HG03558 (cell line): ENCODE measurements at regions not wholly inside any gene's neighbourhood (a gene's known extent, or its start where the extent isn't known, plus 50 kb on each side); places are given as distances from the start of the nearest gene placed in this dataset.

ENCODE experiments used
- ATAC-seq: cut with Tn5 transposase; IDR thresholded peaks from one replicate; pipeline ENCODE4 v1.9.1; 2021; ENCODE audit warnings: moderate number of reproducible peaks; ENCODE audit not compliant: unreplicated experiment; ENCODE audit errors: extremely low read depth

DNA sequence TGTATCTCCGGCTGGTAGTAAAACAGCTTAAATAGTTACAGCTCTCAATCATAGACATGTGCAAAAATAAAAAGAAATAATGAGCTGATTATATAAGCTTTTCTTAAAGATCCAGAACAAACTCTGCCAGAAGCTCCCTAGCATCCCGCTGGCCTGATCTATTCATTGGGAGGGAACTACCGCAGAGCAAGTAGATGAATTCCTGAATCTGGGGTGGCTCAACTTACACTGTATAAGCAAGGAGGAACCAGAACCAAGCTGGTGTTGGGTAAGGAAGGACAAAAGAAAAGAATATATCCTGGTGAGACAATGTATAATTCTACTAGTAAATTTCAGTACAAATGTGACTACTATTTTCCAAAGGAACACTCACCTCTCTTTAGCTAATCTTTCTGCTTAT lies 1122.2 kb downstream of the OLFM4 start:
- no peak for ATAC-seq

DNA sequence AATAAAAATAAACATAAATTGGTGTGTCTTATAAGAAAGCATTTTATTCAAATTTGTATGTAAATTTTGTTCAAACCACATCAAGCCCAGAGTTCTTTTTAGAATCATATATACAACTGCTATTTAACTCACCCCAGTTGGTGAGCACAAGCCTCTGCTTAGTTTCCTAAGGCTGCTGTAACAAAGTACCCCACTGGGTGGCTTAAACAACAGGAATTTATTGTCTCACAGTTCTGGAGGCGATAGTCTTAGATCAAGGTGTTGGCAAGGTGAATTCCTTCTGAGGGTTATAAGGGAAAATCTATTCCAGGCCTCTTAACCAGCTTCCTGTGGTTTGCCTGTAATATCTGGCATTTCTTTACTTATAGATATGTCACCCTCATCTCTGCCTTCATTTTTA lies 1133.5 kb downstream of the OLFM4 start:
- ATAC-seq, result no peak

DNA sequence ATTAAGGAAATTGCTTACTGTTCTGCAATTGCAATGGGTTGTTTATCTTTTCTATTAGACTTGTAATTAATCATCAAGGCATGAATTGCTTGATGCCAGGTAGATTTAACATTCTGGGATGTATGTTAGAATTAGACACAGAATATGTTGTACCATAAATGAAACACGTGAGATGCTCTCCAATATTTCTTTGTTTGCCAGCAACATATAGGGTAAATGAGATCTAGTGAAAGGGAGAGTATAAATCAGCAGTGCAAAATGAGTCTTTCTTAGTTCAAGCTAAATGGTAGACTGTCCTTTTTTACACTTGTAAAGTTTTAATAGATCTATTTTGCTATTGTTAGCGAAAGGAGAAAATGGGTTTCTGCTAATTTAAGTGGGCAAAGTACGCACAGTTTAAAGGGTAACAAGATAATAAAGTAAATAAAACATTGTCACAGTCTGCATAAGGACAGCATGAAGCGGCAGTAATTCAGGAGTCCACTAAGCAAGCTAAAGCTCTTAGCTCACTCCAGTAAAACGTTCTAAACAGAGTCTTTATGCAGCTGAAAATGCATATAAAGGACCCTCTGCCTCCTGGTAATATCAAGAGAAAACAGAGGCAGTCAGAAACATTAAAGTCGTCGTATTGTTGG lies 1137.1 kb downstream of the OLFM4 start:
- ATAC-seq, result no peak

DNA sequence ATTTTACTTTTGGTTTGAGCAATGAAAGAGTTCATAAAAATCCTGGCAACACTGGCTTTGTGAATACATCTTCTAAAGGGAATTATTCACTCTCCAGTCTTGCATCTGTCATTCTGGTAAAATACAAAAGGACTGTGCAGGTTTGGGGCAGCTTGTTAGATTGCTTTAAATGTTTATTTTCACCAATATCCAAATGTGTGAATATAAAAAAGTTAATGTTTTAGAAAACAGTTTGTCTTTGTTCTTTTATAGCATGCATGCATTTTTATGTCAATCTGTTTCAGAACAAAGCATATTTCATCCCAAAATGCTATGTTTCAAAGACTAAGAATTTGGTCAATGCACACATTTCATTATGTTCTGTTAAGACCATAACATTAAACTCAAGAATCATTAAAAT lies 1145.4 kb downstream of the OLFM4 start:
- no peak for ATAC-seq

DNA sequence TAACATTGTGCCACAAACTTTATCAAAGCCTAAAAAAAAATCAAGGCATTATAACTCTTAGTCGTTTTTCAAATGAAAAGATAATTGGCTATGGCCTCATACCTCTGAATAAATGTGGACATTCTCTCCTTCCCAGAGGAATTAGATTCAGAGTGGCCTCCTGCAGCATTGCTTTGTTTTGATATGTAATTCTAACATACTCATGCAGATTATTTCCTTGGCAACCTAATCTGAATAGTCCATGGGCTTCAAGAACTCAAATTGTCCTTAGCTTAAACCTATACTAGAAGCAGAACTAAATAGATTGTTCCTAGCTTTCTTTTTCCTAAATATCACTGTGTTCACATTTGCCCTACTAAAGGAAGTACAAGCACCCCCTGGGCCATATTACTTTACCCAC lies 1146.9 kb downstream of the OLFM4 start:
- ATAC-seq, result no peak

DNA sequence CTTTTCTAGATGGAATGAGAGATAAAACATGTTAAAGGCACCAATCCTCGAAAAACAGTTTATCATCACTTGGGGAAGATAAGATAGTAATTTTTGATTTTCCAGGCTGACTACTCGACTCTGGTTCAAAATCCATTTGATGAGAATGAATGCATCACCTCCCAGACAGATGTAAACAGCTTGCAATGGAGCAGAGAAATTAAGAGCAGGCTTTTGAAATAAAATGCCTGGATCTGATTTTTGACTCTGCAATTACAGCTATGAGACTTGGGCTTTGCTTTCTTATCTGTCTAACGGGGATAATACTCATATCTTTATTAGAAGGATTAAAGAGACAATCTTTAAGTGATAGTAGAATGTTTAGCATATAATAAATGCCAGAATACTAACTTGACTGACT lies 1148.9 kb downstream of the OLFM4 start:
- ATAC-seq, result no peak

DNA sequence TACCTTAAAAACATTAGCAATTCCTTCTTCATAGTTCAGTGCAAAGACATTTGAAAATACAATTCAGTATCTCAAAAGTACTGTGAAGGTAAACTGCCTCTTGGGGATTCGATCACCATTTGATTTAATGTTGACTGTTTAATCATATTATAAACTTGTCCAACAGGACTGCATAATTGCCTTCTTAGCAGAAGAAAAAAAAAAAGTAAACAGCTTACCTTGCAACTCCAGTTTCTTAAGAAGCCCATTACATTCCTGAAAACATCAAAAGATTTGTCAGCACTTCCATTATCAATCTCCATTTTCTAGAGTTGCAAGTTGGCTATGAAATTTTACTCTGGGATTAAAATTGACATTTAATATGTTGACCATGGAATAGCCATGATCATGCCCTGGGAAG lies 1154.6 kb downstream of the OLFM4 start:
- no peak for ATAC-seq

DNA sequence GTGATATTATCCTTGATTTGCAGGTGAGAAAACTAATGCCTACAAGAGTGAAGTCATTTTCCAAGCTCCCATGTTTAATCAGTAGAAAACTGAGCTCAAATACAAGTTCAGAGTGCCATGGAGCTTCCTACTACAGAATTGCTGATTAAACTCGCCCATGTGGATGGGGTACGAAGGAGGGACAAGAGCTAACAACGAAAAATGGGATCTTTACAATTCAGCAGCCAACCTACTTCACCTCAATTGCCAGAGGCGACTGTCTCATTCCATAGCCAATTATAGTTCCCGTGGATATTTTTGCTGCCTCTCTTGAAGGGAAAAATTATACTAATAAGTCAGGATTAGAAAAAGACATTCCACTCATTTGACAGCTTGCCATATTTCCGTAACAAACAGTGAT lies 1155.1 kb downstream of the OLFM4 start:
- ATAC-seq, result no peak

DNA sequence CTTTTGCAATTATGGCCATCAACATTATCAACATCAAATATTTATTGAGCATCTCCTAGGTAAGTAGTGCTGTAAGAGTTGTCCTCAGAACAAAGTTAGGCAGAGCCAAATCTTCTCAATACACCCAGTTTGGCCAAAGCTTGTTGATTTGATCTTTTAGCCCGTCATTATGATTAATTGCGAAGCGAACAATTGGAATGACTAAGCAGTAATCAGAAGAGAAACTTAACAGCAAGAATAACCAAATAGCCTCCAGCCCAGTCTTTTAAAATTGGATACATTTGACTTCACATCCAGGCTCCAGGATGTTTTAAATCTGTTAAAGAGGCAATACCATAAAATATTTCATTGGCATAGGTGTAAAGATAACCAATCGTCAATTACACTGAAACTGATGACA lies 1156.0 kb downstream of the OLFM4 start:
- no peak for ATAC-seq

DNA sequence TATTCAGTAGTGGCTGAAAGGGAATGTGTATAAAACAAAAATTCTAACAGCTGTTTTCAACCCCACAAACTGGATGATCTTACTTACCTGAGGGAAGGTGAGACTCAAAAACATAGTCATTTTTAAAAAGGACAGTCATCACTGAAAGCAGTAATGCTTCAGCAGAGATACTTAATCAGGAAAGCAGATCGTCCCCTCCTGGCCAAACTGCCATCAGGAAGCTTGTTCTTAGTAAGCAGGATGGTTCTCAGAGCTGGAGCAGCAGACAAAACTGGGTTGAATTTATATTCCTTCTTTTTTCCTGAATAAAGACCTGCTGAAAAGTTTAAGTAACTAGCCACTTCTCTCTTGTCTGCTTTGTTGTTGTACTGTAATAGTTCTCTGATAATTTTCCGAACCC lies 1156.5 kb downstream of the OLFM4 start:
- ATAC-seq, result no peak

DNA sequence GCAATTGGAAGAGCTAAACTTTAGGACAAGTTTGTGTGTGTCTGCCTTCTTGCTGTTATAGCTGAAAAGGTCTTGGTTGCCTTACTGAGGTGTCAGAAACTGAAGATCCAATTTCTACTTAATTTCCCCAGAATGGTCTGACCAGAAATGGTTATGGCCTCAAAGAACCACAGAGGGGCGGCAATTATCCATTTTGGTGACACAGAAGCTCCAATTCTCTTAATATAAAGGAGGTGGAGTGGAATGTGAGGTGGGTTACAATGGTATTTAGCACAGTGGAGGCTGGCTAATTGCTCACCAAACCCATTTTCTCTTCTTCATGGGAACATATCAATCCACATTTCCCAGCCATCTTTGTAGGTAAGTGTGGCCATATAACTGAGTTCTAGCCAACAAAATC lies 1157.2 kb downstream of the OLFM4 start:
- no peak for ATAC-seq

DNA sequence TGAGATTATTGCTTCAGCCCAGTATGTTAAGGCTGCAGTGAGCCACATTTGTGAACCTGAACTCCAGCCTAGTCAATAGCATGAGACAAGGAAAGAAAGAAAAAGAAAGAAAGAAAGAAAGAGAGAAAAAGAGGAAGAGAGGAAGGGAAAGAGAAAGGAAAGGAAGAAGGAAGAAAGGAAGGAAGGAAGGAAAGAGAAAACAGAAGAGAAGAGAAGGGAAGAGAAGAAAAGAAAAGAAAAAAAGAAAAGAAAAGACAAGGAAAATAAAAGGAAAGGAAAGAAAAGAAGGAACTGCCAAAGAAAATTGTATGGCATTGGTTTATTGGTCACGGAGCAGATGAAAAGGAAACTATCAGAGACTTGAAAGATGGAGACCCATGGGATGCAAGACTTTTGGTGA lies 1158.8 kb downstream of the OLFM4 start:
- no peak for ATAC-seq

DNA sequence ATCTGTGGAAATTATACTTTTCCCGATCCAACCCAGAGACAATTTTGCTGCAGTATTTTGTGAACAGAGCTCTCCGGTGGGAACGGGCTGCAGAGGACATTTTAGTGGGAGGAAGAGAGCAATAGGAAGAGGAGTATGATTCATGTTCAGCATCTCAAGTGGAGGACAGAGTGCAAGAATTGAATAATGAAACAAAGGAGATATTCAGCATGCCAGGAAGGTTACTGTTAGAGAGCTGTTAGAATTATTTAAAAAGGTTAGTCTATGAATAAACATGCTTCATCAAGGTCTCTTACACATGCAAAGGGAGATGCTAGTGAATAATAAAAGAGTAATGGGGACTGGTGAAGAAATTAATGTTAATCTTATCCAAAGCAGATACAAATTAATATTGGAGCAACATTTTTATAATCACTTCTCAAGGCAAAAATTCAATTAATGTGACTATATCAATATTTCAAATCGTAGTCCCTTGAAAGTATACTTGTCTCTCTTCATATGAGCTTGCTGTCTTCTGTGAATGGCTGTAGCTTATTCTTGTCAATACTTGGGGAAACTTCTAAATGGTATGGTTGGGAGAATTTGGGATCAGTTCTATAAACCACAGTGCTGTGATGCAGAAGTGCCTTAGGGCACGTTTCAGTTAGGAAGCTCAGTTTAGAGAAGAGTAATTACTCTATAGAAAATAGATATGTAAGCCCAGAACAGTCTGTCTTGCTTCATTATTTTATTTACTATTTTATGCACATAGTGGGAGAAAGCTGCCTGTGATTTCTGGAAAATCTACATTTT lies 1165.8 kb downstream of the OLFM4 start:
- no peak for ATAC-seq

DNA sequence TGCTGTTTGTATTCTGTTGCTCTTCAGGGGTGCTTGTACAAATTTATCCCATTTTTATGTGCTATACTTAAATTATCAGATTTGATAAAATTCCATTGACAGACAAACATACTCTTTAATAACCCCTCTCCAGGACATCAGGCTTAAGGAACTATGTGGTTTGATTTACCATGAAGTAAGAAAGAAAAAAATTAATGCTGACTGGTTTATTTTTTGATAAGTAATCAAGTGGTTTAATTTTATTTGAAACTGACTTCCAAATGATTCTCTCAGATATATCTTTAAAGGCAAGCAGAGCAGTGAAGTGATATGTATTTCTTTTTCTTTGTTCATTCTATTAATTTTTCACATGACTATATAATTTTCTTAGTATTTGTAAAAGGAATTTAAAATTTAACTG lies 1168.1 kb downstream of the OLFM4 start:
- ATAC-seq, result no peak

DNA sequence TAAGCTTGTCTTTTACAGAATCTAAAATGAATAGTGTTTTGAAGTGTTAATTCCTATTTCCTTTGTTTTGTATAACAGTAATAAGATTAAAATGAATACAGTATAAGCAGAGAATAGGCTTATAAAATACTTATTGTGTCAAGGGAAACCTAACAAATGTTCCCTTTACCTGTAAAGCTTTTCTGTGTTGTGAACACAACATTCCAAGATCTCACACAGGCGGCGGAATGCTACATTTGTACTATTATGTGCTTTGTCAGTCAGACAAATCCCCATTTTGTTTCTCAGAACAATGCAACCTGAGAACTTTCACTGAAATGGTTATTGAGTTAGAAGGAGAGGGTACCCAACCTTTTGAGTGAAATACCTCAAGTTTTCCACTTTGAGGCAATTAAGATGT lies 1170.3 kb downstream of the OLFM4 start:
- no peak for ATAC-seq

DNA sequence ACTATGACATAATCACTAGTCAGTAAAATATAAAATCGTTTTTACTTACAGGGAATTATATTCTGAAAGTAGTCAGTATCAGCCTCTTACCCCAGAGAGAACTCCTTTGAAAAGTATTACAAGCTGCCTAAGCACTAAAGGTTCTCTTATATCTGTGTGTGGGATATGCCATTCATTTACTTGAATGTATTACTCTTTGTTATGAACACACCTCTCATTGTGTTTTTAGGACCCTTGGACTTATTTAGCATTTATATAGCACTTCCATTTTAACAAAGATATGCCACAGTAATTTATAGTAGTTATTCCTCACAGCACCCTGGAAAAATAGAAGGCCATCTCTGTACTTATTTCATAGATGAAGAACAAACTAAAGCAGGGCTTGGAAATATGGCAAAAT lies 1178.0 kb downstream of the OLFM4 start:
- no peak for ATAC-seq

DNA sequence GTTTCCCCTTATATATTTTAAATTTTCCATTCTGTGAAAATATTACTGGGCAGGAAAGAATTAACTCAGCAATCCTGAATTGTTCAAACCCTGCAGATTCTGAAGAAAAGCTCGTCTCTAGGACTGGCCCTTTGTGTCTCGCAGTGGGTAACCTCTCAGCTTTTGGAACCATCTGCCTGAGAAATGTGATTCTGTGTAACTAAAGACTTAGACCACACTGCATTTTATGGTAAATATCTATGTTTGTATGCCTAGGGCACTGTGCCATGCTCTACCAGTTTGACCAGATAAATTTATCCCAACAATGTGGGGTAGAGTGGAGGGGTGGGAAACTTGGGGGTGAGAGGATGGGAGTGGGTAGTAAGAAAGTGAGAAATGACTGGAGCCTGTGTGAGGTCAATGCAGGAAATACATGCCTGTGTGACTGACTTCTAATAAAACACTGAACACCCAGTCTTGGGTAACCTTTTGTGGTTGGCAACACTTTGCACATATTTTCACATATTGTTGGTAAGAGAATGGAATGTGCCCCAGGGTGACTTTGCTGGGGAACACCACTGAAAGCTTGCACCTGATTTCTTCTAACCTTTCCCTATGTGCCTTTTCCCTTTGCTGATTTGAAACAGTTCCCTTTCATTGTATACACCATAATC lies 1181.9 kb downstream of the OLFM4 start:
- ATAC-seq, result no peak

DNA sequence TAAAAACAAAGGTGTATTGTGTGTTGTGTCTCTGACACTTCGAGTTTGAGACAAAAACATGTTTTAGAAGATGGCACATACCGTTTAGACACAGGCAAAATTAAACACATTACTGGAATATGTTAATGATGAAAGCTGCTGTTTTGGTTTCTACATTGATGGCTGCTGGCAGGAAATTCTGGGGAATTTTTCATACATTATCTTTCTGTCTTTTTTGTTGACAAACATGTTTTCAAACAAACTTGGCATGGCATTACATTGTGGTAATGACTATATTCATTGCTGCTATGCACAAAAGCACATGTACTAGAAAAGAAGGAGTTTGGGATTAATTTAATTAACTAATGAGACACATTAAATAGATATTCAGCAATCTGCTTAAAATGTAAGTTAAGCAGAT lies 1187.6 kb downstream of the OLFM4 start:
- no peak for ATAC-seq

DNA sequence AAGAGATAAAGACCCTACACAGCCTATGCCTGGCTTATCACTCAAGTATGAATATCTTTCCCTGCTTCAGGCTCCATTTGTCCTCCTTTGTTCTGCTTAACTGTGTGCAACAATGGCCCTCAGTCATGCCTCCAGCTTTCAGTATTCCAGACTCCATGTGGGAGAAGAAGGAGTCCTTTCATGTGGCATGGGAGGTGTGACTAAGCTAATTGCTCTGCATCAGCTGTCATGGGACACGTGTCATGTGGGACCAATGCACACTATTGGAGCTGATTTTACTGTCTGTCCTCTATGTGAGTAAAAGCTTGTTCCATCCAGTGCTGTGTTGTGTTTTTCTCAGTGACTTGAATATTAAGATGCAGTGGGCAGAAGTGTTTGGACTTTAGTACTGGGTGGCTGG lies 1198.3 kb downstream of the OLFM4 start:
- no peak for ATAC-seq

DNA sequence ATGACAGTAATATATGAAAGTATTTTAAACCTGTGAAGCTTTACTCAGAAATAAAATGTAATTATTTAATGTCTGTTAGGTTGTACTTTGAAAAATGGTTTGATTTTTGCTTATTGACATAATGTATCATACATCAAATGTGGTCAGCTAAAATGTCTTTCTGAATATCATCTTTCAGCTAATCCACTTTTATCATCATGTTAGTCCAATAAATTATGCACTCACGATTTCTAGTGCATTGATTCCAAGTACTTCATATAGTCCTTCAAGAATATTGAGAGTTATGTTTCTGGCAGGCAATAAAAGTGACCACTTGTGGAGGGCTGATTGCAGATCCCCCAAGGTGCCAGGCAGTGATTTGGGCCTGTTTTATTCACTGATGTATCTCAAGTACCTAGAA lies 1204.1 kb downstream of the OLFM4 start:
- no peak for ATAC-seq

DNA sequence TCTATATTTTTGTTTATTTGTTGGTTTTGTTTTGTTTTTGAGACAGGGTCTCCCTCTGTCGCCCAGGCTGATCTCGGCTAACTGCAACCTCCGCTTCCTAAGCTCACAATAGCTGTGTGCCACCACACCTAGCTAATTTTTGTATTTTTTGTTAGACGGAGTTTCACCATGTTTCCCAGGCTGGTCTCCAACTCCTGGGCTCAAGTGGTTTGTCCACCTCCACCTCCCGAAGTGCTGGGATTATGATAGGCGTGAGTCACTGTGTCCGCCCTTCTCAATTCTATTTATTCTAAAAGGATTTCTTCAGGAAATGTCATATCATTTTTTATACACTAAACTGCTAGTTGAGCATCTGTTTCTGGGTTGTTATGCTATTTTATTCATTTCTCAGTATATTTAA lies 1206.0 kb downstream of the OLFM4 start:
- no peak for ATAC-seq

DNA sequence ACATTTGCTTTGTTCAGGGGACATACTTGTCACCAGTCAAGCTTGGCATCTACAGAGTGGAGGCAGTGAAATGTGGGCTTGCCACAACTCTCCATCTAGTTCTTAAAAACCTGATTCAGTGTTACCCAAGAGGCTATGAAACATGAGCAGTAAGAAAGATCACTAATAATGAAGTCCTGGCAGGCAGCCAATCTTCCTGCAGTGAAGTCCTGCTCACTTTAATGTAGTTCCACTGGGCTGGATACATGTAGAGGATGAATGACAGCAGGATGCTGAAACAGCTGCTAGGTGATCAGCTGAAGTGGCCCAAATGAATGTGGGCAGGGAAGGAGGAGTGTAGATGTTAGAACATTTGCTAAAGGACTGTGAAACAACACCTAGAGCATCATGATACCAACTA lies 1213.1 kb downstream of the OLFM4 start:
- no peak for ATAC-seq
